G401 (cell line): ENCODE measurements at regions not wholly inside any gene's neighbourhood (a gene's known extent, or its start where the extent isn't known, plus 50 kb on each side); places are given as distances from the start of the nearest gene placed in this dataset.
A peak's percentile ranks its signal among the peaks of the same experiment; 100 is the strongest.

Source experiments
- DNase-seq: peaks from one replicate; pipeline ENCODE4 v3.0.0-alpha.2; 2015; ENCODE audit warnings: low spot score
- in situ Hi-C: cut with HindIII; loops from 2 replicates; pipeline ENCODE4 v1.10.0; 2016; ENCODE audit warnings: low sequenced_read_pairs, mixed read lengths

DNA sequence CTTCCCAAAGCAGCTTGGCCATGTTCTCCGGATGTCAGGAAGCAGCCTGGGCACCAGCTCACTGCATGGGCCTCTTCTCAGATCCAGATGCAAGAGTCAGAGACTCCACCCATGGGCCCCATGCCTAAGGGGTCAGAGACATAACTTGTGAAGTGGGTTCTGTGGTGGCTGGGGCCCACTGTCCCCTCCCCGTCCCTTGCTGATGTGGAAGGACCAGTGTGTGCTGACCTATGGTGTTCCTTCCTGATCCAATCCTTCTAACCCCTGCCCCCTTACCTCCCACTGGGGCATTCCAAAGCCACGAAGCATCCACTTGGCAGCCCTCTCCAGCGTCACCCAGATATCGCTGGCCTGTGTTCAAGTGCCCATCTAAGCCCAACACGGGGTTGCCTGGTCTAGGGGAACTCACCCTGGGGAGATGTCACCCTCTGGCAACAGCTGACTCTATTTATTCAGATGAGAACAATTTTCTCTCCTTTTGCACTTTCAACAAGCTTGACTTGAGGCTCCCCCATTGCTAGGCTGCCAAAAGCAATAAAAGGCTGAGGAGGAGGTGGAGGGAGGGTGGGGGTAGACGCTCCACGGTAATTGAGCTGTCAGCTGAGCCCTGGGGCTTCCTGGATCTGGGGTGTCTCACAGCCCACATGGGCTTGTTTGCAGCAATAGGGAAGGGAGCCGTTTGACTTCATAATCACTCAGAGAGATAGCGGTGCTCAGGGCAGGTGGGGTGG, 158.5 kb downstream of the ADAMTS15 start:
- in situ Hi-C loops = no loop called here
- DNase-seq = no peak

DNA sequence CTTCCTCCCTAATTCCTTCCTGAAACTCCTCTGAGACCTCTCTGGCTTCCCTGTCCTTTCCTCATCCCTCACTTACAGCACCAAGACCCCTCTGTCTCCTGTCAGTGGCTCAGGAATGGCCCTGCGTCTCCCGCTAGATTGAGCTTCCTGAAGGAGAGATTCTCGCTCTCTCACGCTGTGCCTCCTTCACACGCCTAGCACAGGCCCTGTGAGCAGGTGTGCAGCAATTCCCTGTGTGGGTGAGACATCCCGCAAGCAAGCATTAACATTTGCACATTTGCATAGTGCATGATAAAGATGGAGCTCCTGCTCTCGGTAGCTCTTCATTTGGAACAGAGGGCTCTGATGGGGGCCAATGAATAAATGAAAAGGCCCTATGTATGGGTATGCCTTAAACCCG, 159.8 kb downstream of the ADAMTS15 start:
- no peak for DNase-seq
- in situ Hi-C loops = no loop called here

DNA sequence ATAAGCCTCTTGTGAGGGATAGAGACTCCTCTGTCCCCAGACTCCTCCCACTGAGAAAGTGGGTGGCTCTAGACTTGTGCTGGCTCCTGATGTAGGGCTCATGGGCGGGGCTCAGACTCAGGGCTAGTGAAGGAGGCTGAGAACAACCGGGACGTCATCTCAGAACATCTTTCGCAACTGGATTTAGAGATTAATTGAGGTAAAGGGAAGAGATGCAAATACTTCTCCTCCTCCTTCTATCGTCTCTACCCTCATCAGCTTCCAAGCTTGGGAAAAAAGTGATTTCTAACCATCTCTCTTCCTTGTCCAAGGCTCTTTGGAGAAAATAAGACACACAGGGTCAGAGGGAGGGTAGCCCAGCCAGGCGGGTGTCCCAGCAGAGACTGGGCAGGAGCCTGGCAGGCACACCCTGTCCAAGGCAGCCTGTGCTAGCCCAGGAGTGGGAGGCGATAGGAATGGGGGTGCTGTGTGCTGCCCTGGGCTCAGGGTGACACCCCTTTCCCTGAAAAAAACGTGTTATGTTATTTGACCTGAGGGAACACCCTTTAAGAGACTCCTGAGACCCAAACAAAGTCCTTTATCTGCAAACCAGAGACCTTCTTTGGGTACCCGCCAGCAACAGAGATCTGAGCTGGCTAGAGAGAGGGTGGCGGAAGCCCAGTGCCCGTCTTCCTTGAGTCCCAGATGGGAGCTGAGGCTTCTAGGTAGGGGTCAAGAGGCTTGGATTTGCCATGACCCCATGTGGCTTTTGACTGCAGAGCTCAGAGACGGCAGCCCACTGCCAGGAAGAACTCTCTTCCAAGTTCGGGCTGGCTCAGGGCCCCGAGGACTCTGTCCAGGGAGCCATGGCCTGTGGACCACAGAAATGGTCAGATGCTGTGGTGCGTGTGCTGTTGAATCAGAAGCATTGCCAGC, 160.9 kb downstream of the ADAMTS15 start:
- in situ Hi-C loops = no loop called here

DNA sequence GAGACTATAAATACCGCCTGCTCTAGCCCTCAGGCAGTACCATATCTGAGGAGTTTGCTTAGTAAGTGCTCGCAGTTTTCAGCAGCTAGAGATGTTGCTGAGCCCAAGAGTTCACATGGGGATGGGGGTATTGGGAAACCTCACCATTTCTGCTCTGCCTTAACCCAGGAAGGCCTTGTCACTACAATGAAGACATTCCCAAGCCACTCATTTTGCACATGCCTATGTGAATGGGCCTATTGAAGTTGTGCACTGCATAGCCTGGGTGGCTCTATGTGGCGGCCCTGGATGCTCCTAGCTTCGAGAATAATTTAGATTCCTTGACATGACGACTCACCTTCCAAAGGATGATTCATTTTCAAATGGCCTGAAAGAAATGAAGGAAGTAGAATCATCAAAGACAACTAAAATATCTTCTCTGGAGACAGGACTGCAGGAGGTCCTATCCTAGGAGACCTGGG, 163.4 kb downstream of the ADAMTS15 start:
- DNase-seq = no peak

More for the DNA sequence above, 160.9 kb downstream of the ADAMTS15 start:
- DNase-seq = peak; percentile 42

DNA sequence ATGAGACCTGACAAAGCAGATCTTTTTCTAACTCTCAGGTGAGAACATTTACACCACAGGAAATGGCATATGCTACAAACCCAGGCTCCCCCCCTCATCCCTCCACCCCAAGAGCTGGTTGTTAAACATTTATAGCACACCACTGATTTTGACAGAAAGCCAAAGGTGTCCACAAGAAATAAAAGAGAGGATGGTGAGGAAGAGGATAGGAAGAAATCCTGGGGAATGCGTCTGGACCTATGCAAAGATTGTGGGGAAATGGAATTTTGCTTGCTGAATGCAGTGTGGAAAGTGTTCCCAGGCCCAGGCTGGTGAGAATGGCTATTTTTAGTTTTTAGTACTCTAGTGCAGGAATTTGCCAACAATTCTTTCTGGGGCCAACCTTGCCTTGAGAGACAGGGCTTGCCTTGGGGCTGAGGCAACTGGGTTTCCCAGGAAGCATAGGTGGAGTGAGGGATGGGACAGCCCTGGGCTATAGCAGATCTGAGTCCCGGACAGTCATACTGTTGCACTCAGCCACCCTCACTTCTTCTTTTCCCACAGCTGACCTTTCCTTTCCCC, 163.9 kb downstream of the ADAMTS15 start:
- in situ Hi-C loops = no loop called here
- DNase-seq = no peak

More for the DNA sequence above, 163.4 kb downstream of the ADAMTS15 start:
- in situ Hi-C loops = no loop called here

DNA sequence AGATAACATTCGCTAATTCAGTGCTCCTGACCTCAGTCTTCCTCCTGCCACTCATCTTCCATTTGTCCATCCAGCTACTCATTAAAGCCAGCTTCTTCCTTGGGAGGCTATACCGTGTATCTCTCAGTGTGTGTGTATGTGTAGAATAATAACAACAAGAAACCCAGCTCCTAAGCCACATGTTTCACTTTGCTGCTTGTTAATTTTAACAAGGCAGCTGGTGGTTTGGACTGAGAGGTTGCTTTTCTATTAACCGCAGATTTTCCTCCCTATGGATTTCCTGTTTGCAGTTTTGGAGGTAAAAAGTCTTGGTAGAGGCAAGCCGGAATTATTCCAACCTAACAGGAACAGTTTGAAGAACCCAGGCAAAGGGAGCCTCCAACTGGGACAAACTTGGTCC, 165.0 kb downstream of the ADAMTS15 start:
- in situ Hi-C loops = no loop called here
- no peak for DNase-seq

DNA sequence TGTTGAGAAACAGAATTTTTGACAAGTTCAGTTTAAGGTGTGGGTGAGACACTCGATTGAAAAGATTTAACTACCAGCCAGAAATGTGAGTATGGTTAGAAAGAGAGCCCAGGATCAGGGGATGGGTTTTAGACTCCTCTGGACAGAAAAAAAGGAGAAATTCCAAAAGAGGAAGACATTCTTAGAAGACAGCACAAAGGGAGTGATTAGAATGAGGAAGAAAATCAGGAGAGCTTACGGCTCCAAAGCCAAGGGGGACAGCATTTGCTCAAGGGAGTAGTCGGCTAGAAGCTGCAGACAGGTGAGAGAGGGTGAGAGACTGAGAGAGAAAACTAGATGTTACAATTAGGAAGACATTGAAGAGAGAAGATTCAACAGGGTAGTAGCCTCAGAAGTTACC, 166.1 kb downstream of the ADAMTS15 start:
- DNase-seq = no peak
- in situ Hi-C loops = no loop called here

DNA sequence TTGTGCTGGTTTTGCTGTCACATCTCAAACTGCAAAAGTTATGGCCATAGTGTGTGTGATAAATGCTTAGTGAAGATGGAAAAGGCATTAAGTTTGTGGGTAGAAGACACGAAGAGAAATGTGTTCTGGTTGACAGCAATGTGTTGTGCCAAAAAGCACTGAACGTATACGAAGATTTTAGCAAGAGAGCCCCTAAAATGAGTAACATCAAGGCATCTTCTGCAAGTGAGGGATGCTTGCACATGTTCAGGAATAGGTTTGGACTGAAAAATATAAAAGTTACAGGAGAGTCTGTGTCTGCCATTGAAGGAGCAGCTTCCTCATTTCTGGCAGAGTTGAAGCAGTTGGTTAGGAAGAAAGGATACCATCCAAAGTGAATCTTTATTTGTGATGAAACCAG, 167.1 kb downstream of the ADAMTS15 start:
- no peak for DNase-seq
- in situ Hi-C loops = no loop called here

DNA sequence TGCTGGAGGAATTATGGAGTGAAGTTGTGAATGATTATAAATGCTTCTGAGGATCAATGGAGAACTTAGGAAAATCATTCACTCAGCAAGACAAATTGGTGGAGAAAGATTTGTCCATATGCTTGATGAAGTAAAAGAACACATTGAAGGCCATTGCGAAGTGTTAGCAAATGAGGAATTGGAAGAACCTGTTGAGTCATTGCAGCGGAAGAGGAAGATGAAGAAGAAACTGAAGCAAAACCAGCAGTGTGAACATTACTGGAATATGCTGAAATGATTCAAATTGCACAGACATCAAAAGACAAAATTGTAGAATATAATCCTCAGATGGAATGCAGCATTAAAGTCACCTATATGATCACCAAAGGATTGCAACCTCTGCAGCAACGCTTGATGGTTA, 168.1 kb downstream of the ADAMTS15 start:
- in situ Hi-C loops = no loop called here
- no peak for DNase-seq

DNA sequence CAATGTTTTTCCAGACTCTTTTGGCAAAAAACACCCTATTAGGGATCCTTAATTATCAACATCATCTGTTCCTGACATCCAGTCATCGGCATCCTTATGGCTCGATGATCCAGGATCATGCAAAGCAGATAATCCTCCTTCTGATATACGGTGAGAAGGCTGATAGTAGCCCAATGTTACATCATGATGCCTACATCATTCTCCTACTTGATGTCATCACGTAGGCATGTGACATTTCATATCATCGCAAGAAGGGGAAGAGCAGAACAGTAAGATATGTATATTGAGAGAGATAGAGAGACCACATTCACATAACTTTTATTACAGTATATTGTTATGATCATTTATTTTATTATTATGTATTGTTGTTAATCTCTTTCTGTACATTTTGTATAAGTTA, 168.6 kb downstream of the ADAMTS15 start:
- in situ Hi-C loops = no loop called here
- no peak for DNase-seq

DNA sequence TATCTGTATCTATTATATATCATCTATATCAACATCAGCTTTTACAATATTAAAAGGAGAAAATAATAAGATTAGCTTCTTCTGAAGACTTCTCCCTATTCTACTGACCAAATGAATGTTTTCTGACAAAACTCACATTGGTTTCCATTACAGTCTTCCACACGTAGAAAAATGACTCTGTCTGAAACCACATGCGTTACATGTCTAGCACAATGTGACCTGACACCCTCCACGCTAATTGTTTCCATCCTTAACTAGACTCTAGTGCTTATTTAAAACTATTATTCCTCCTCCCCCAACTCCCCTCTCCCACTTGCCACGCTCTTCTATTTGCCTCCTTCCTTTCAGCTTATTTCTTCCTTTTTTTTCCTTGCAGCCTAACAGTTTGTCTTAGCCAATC, 172.1 kb downstream of the ADAMTS15 start:
- in situ Hi-C loops = no loop called here
- DNase-seq = no peak

DNA sequence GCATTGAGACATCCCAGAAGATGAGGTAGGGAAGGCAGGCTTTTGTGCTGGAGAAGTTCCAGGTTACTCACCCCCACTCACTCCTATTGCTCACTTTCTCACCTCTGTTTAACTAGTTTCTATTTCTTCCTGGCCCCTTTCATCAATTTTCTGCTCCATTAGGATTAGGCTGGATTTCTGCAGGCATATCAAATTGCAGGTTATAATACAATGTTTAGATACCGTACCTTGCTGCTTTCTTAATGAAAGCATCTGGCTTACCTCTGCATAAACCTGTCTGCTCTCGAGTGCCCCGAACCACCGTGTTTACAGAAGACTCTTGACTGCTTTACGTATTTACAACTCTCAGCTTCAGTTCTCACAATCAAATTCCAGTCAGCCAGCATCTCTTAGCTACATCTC, 173.7 kb downstream of the ADAMTS15 start:
- in situ Hi-C loops = no loop called here
- DNase-seq = no peak

DNA sequence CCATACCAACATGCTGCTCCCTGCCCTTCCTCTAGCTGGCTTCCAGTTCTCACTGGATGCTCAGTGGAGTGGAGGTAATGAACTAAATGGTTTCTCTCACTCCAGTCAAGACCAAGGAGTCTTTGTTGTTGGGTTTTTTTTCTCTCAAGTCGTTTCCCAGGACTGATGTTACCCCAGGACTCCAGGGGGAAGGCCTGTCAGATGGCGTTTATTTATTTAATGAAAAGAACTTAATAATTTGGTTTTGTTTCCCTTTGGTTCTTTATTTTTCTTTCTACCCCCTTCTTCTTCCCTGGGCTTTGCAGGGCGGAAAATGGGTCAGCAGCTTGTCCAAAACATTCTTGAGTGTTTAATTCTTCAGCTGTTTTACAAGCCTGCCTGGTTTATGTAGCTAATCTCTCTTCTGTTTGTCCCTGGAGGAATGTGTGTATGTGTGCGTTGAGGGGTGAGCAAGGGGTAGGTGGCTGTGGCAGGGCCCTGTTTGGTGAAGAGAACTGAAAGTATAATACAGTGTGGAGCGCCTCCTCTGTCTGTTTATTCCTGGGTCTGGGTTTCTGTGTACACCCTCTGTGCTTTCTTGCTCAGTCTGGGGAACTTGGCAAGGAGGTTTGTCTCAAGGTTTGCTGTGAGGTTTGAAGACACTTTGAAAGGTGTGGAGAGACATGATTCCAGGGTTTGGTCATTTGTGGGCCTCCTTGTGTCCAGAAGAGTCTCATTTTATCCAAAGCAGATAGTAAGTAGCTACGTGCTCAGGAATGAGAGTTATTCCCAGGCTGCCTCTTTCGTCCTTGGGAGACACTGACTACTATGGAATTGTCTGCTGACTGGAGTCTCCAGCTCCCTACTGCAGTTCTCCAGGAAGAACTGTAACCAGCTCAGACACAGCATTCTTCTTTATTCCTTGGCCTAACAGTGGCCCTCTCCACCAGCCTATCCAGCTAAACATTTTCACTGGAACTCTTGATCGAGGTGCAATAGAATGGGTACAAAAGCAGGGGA, 175.5 kb downstream of the ADAMTS15 start:
- DNase-seq = no peak
- in situ Hi-C loops = no loop called here

DNA sequence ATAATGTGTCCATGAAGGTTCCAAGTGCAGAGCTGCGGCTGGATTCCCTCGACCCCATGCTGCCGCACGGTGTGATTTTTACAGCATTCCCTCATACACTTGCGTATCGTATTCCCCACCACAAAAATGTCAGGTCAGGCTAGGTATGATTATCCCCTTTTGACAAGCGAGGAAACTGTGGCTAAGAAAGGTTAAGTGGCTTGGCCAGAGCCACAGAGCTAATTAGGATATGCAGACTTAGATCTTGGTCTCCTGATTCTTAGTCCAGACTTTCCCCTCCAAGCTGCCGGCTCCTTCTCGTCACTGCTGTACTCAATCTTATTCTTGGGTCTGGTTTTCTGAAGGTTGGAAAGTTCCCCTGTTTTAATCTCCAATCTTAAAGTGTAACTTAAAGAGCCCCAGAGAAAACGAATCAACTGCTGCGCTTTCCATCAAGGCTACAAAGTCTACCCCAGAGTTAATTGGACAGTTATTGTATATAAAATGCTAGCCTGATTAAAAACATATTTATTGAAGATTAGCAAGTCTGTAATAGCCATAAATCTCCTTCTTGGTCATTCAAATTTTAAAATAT, 176.6 kb downstream of the ADAMTS15 start:
- no peak for DNase-seq
- in situ Hi-C loops = no loop called here

DNA sequence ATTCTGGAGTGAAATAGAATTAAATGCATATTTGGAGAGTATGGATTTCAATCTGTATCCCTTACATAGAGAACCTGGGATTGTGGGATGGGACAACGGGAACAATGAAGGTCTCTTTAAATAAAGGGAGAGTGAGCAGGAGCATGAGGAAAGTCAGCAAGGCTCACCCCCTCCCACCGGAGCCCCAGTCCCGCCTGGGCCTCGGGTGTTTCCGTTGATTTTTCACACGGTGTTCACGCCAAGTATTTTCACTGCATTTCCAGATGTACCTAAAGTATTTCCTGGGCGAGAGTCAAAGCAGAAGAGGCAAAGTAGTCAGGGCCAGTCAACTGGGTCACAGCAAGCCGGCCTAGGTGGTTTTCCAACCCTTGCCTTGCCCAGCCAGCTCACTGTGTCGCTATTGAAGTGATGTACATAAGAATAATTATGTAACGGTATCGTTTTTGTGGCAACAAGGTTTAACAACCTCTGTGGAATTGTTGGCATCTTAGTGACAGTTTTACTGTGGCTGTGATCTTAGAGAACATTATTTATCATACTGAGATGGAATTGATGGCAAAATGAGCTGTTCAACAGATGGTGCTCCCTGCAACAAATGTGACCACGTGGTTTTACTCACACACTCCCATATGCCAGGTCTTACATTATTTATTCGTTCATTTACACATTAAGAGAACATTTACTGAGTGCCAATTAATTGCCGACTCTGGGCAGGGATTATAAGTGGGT, 177.3 kb downstream of the ADAMTS15 start:
- in situ Hi-C loops = no loop called here
- peak; percentile 86 for DNase-seq

DNA sequence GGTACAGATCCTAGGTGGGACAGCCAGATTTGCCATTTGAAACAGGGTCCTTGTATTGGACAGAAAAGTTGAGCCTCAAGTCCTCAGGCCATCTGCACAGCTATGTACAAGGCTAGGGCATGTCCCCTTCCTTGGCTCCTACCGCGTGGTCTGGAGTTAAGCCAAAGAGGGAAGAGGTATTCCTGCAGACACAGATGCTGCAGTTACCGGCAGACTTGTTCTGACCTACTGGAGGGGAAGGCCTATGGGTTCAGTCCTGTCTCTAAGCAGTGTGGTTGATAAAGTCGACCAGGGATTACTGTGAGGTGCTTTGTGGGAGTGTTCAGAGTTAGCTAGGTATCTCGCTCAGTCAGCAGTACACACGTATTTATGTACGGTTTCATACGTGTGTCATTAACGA, 180.6 kb downstream of the ADAMTS15 start:
- no peak for DNase-seq
- in situ Hi-C loops = no loop called here

DNA sequence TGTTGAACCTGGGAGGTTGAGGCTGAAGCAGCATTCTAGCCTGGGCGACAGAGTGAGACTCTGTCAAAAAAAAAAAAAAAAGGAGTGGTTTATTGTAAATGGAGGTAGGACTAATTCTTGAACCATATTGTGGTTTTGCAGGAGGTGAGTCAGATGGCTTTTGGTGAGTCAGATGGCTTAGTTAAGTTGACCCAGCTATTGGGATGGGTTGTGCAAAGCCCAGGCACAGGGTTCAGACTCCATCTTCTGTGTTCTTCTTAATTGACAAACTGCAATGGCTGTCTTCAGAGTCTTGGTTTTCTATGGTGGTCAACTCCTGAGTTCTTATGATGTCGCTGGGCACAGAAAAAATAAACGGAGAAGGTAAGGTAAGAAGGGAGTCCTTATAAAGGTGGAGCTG, 182.7 kb downstream of the ADAMTS15 start:
- DNase-seq = no peak
- in situ Hi-C loops = no loop called here

DNA sequence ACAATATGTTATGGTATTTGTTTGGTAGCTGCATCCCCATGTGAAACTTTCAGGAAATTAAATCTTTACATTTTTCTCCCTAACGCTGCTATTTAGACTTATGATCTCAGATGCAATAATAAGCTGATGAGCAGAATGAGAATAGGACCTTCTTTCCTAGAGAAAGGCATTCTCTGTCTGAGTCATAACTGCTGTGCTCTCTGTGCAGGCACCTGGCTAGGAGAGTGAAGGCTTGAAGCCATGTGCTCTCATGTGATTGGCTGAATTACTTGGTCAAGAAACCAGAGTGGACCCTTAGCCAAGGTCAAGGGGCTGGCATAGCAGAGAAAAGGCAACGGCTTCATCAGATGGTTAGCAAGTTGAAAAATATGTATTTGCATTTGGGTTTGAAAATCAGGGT, 185.0 kb downstream of the ADAMTS15 start:
- in situ Hi-C loops = no loop called here
- DNase-seq = no peak
